ENCODE measurements at regions not wholly inside any gene's neighbourhood (a gene's known extent, or its start where the extent isn't known, plus 50 kb on each side); places are given as distances from the start of the nearest gene placed in this dataset.

- intact Hi-C loops (cut with micrococcal nuclease): loop anchor here (5.0 kb wide), 1 partner anchor 48 kb away; no protein-coding TSS in a partner anchor
Observed at GRCh38 chr9:12874395-12874794, 99.6 kb downstream of the LURAP1L start.

- intact Hi-C loops (cut with micrococcal nuclease): no loop called here
Observed at GRCh38 chr9:12875191-12875590, 100.4 kb downstream of the LURAP1L start.

GRCh38 chr9:12876872-12877271, 102.1 kb downstream of the LURAP1L start:
- intact Hi-C loops (cut with micrococcal nuclease): no loop called here

GRCh38 chr9:12878351-12878978, 103.6 kb downstream of the LURAP1L start:
- intact Hi-C loops (cut with micrococcal nuclease): no loop called here

GRCh38 chr9:12879961-12880360, 105.1 kb downstream of the LURAP1L start:
- intact Hi-C loops (cut with micrococcal nuclease): no loop called here

GRCh38 chr9:12880406-12881015, 105.7 kb downstream of the LURAP1L start:
- intact Hi-C loops (cut with micrococcal nuclease): no loop called here

GRCh38 chr9:12882430-12882829, 107.6 kb downstream of the LURAP1L start:
- intact Hi-C loops (cut with micrococcal nuclease): no loop called here

- intact Hi-C loops (cut with micrococcal nuclease): no loop called here
Observed at GRCh38 chr9:12884736-12885395, 110.0 kb downstream of the LURAP1L start.

- intact Hi-C loops (cut with micrococcal nuclease): no loop called here
Observed at GRCh38 chr9:12889402-12890106, 114.7 kb downstream of the LURAP1L start.

- intact Hi-C loops (cut with micrococcal nuclease): no loop called here
Observed at GRCh38 chr9:12891588-12891987, 116.8 kb downstream of the LURAP1L start.

- intact Hi-C loops (cut with micrococcal nuclease): no loop called here
Observed at GRCh38 chr9:12903316-12903715, 128.5 kb downstream of the LURAP1L start.

- intact Hi-C loops (cut with micrococcal nuclease): no loop called here
Observed at GRCh38 chr9:12904261-12905000, 129.6 kb downstream of the LURAP1L start.

- intact Hi-C loops (cut with micrococcal nuclease): no loop called here
Observed at GRCh38 chr9:12906646-12907045, 131.8 kb downstream of the LURAP1L start.

- intact Hi-C loops (cut with micrococcal nuclease): no loop called here
Observed at GRCh38 chr9:12908895-12909294, 134.1 kb downstream of the LURAP1L start.

- intact Hi-C loops (cut with micrococcal nuclease): no loop called here
Observed at GRCh38 chr9:12915366-12915954, 140.6 kb downstream of the LURAP1L start.

GRCh38 chr9:12916042-12916441, 141.2 kb downstream of the LURAP1L start:
- intact Hi-C loops (cut with micrococcal nuclease): no loop called here

- intact Hi-C loops (cut with micrococcal nuclease): loop anchor here (5.0 kb wide), 1 partner anchor 48 kb away; no protein-coding TSS in a partner anchor
Observed at GRCh38 chr9:12920437-12920836, 145.6 kb downstream of the LURAP1L start.

- intact Hi-C loops (cut with micrococcal nuclease): loop anchor here (5.0 kb wide), 1 partner anchor 49 kb away; no protein-coding TSS in a partner anchor
Observed at GRCh38 chr9:12921621-12922020, 146.8 kb downstream of the LURAP1L start.

GRCh38 chr9:12922224-12922866, 147.5 kb downstream of the LURAP1L start:
- intact Hi-C loops (cut with micrococcal nuclease): loop anchor here (5.0 kb wide), 1 partner anchor 50 kb away; no protein-coding TSS in a partner anchor

- intact Hi-C loops (cut with micrococcal nuclease): loop anchor here (5.0 kb wide), 1 partner anchor 51 kb away; no protein-coding TSS in a partner anchor
Observed at GRCh38 chr9:12923468-12924009, 148.7 kb downstream of the LURAP1L start.
